WTC11 (cell line): ENCODE measurements at regions not wholly inside any gene's neighbourhood (a gene's known extent, or its start where the extent isn't known, plus 50 kb on each side); places are given as distances from the start of the nearest gene placed in this dataset.

Experiments used
- ATAC-seq: fragments of 200-7000 bp; cut with Tn5 transposase; 2 replicates; pipeline ENCODE4 v1.10.0; 2021; ENCODE audit warnings: mild to moderate bottlenecking, moderate library complexity
- CTCF ChIA-PET: fragments of 300-600 bp; sonication (Branson Sonifier 250); formaldehyde crosslinking; loops from one replicate; lab custom pipeline; 2021; ENCODE audit warnings: antibody characterized with exemption; lab: Charles Lee
- POLR2A ChIA-PET: fragments of 350-600 bp; sonication (Branson Sonifier 250); formaldehyde crosslinking; loops from one replicate; lab custom pipeline; 2021; ENCODE audit warnings: antibody characterized with exemption; lab: Charles Lee
- DNase-seq: peaks from one replicate; pipeline ENCODE4 v3.0.0; 2021; ENCODE audit warnings: low spot score
- H3K27ac Mint-ChIP-seq: 2 replicates; pipeline ENCODE4 v1.8.0; 2021; ENCODE audit warnings: mixed read lengths
- H3K27me3 Mint-ChIP-seq: 2 replicates; pipeline ENCODE4 v1.8.0; 2021; ENCODE audit warnings: low read depth, mild to moderate bottlenecking, moderate library complexity, mixed read lengths
- H3K36me3 Mint-ChIP-seq: 2 replicates; pipeline ENCODE4 v1.8.0; 2021; ENCODE audit warnings: mixed read lengths
- H3K4me1 Mint-ChIP-seq: 2 replicates; pipeline ENCODE4 v1.8.0; 2022; ENCODE audit warnings: mixed read lengths
- H3K4me3 Mint-ChIP-seq: 2 replicates; pipeline ENCODE4 v1.8.0; 2021; ENCODE audit warnings: mild to moderate bottlenecking, moderate library complexity, mixed read lengths
- H3K9me3 Mint-ChIP-seq: 2 replicates; pipeline ENCODE4 v1.8.0; 2021; ENCODE audit warnings: mixed read lengths
- ELF4 ChIP-seq: sonication (generic); formaldehyde crosslinking; IDR thresholded peaks from 2 replicates; pipeline ENCODE4 v1.8.1; 2022; ENCODE audit warnings: low read depth, mild to moderate bottlenecking, moderate library complexity, missing genetic modification reagents
- ESRRA ChIP-seq: sonication (generic); formaldehyde crosslinking; IDR thresholded peaks from 2 replicates; pipeline ENCODE4 v1.8.1; 2022; ENCODE audit warnings: mild to moderate bottlenecking, missing genetic modification reagents, borderline replicate concordance
- IRF2 ChIP-seq: sonication (generic); formaldehyde crosslinking; IDR thresholded peaks from 2 replicates; pipeline ENCODE4 v1.8.0; 2022; ENCODE audit warnings: low read depth, missing genetic modification reagents, borderline replicate concordance
- JAZF1 ChIP-seq: fragments of 250-450 bp; sonication (Bioruptor Pico); IDR thresholded peaks from 2 replicates; pipeline ENCODE4 v1.9.0; 2021; ENCODE audit warnings: moderate library complexity, mild to moderate bottlenecking, inconsistent platforms
- KAT7 ChIP-seq: sonication (generic); formaldehyde crosslinking; IDR thresholded peaks from 2 replicates; pipeline ENCODE4 v1.8.1; 2023; ENCODE audit warnings: missing genetic modification reagents, mild to moderate bottlenecking, borderline replicate concordance
- NFE2L1 ChIP-seq: sonication (generic); formaldehyde crosslinking; IDR thresholded peaks from 2 replicates; pipeline ENCODE4 v1.8.1; 2023; ENCODE audit warnings: missing genetic modification reagents
- PRRX2 ChIP-seq: fragments of 250-450 bp; sonication (Bioruptor Pico); IDR thresholded peaks from 2 replicates; pipeline ENCODE4 v1.8.0; 2021; ENCODE audit warnings: mild to moderate bottlenecking
- TCF7 ChIP-seq: sonication (generic); formaldehyde crosslinking; IDR thresholded peaks from 2 replicates; pipeline ENCODE4 v1.8.0; 2022; ENCODE audit warnings: mild to moderate bottlenecking, low read depth, missing genetic modification reagents, moderate library complexity
- TEAD4 ChIP-seq: sonication (generic); formaldehyde crosslinking; IDR thresholded peaks from 2 replicates; pipeline ENCODE4 v1.8.0; 2022; ENCODE audit warnings: mild to moderate bottlenecking, missing genetic modification reagents
- ZNF219 ChIP-seq: sonication (generic); formaldehyde crosslinking; IDR thresholded peaks from 2 replicates; pipeline ENCODE4 v1.8.0; 2023; ENCODE audit warnings: missing genetic modification reagents, mild to moderate bottlenecking, borderline replicate concordance
- ZNF416 ChIP-seq: fragments of 250-450 bp; sonication (Bioruptor Pico); IDR thresholded peaks from 2 replicates; pipeline ENCODE4 v1.9.0; 2021; ENCODE audit warnings: mild to moderate bottlenecking, inconsistent platforms
- TF ChIP-seq, protein P1 (sequence below): sonication (generic); formaldehyde crosslinking; IDR thresholded peaks from 2 replicates; pipeline ENCODE4 v1.8.1; 2023; ENCODE audit warnings: mild to moderate bottlenecking, missing genetic modification reagents
- TF ChIP-seq, protein P2 (sequence below): sonication (generic); formaldehyde crosslinking; IDR thresholded peaks from 2 replicates; pipeline ENCODE4 v1.8.1; 2023; ENCODE audit warnings: mild to moderate bottlenecking, missing genetic modification reagents, borderline replicate concordance
- TF ChIP-seq, protein P3 (sequence below): sonication (generic); formaldehyde crosslinking; IDR thresholded peaks from 2 replicates; pipeline ENCODE4 v1.8.1; 2023; ENCODE audit warnings: mild to moderate bottlenecking, missing genetic modification reagents, moderate library complexity
- TF ChIP-seq, protein P4 (sequence below): fragments of 250-450 bp; sonication (Bioruptor Pico); conservative IDR thresholded peaks from 2 replicates; pipeline ENCODE4 v1.9.0; 2021; ENCODE audit warnings: mild to moderate bottlenecking
- TF ChIP-seq, protein P5 (sequence below): sonication (generic); formaldehyde crosslinking; IDR thresholded peaks from 2 replicates; pipeline ENCODE4 v1.8.1; 2022; ENCODE audit warnings: mild to moderate bottlenecking, missing genetic modification reagents, moderate library complexity, borderline replicate concordance
- TF ChIP-seq, protein P6 (sequence below): sonication (generic); formaldehyde crosslinking; IDR thresholded peaks from 2 replicates; pipeline ENCODE4 v1.8.0; 2022; ENCODE audit warnings: mild to moderate bottlenecking, missing genetic modification reagents
- TF ChIP-seq, protein P7 (sequence below): sonication (generic); formaldehyde crosslinking; conservative IDR thresholded peaks from 2 replicates; pipeline ENCODE4 v1.8.1; 2023; ENCODE audit warnings: mild to moderate bottlenecking, low read depth, missing genetic modification reagents, moderate library complexity

DNA sequence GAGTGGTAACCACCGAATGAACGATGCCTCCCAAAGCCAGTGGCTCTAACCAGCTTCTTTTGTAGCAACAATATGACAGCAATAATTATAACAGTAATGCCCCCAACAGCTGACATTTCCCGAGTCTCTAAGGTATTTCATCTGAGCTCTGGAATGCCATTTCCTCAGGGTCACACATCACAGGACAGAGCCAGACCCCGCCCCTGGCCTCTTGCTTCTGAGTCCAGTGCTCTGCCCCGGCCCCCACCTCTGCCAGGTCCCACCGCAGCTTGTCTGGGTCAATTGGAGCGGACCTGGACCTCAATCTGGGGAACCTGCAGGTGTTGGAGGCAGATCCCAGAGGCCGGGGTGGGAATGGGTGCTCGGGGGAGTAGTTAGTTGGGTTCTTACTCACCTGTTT is 63.8 kb downstream of the IGLL1 start (continued):
- TF ChIP-seq, protein P1, sequence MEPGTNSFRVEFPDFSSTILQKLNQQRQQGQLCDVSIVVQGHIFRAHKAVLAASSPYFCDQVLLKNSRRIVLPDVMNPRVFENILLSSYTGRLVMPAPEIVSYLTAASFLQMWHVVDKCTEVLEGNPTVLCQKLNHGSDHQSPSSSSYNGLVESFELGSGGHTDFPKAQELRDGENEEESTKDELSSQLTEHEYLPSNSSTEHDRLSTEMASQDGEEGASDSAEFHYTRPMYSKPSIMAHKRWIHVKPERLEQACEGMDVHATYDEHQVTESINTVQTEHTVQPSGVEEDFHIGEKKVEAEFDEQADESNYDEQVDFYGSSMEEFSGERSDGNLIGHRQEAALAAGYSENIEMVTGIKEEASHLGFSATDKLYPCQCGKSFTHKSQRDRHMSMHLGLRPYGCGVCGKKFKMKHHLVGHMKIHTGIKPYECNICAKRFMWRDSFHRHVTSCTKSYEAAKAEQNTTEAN (CRISPR knock-in tag): no peak
- no peak for TF ChIP-seq NFE2L1 (CRISPR knock-in tag)
- no peak for TF ChIP-seq ELF4
- TF ChIP-seq, protein P2, sequence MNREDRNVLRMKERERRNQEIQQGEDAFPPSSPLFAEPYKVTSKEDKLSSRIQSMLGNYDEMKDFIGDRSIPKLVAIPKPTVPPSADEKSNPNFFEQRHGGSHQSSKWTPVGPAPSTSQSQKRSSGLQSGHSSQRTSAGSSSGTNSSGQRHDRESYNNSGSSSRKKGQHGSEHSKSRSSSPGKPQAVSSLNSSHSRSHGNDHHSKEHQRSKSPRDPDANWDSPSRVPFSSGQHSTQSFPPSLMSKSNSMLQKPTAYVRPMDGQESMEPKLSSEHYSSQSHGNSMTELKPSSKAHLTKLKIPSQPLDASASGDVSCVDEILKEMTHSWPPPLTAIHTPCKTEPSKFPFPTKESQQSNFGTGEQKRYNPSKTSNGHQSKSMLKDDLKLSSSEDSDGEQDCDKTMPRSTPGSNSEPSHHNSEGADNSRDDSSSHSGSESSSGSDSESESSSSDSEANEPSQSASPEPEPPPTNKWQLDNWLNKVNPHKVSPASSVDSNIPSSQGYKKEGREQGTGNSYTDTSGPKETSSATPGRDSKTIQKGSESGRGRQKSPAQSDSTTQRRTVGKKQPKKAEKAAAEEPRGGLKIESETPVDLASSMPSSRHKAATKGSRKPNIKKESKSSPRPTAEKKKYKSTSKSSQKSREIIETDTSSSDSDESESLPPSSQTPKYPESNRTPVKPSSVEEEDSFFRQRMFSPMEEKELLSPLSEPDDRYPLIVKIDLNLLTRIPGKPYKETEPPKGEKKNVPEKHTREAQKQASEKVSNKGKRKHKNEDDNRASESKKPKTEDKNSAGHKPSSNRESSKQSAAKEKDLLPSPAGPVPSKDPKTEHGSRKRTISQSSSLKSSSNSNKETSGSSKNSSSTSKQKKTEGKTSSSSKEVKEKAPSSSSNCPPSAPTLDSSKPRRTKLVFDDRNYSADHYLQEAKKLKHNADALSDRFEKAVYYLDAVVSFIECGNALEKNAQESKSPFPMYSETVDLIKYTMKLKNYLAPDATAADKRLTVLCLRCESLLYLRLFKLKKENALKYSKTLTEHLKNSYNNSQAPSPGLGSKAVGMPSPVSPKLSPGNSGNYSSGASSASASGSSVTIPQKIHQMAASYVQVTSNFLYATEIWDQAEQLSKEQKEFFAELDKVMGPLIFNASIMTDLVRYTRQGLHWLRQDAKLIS (CRISPR knock-in tag): no peak
- TF ChIP-seq, protein P3, sequence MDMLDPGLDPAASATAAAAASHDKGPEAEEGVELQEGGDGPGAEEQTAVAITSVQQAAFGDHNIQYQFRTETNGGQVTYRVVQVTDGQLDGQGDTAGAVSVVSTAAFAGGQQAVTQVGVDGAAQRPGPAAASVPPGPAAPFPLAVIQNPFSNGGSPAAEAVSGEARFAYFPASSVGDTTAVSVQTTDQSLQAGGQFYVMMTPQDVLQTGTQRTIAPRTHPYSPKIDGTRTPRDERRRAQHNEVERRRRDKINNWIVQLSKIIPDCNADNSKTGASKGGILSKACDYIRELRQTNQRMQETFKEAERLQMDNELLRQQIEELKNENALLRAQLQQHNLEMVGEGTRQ: no peak
- TF ChIP-seq ZNF219 (CRISPR knock-in tag): no peak
- TF ChIP-seq TEAD4: no peak

DNA sequence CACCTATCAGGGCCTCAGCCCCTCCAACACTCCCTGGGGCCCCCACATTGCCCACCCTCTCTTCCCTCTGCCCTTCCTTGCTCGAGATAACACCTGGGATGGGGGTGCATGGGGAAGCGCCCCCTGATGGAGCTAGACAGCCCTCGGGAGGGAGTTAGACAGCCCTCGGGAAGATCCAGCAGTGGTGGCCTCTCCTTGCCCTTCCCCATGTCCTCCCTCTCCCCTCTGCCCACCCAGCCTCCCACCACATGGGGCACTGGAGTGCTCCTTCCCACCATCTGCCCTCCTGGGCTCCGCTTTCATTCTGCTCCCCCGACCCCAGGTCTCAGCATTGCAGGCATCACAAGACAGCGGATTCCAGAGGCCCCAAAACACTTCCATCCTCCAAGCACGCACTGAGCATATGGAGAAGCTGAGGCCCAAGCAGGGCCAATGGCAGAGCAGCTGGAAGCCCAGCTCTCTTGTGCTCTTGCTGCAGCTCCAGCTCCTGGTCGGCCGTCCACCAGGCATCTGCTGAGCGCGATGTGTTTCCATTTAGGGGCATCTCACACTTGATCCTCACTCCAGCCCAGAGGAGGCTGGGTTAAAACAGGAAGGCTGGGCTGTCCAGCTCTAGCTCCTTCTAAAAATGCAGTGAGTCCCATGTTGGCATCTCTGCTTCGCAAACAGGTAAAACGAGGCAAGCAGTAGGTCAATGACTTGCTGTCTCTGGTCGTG is 65.6 kb downstream of the IGLL1 start:
- H3K27ac Mint-ChIP-seq: no peak overlapping the region
- H3K9me3 Mint-ChIP-seq: no peaks in the 10 kb centered on the region
- H3K4me1 Mint-ChIP-seq: peaks cover 17% of the 10 kb centered on the region
- no peak overlapping the region for H3K4me3 Mint-ChIP-seq
- ATAC-seq (peak; percentile 80), DNase-seq (peak; percentile 49)
- no peaks in the 10 kb centered on the region for H3K36me3 Mint-ChIP-seq
- H3K27me3 Mint-ChIP-seq: peaks cover 22% of the 10 kb centered on the region
- ChIA-PET POLR2A (no interaction called here), CTCF (interaction anchor here (0.6 to 1.9 kb wide), 7 partner anchors 8 to 144 kb away, joined by 3 to 6 read pairs (median 4); no protein-coding TSS in a partner anchor)
- TF ChIP-seq, protein P4, sequence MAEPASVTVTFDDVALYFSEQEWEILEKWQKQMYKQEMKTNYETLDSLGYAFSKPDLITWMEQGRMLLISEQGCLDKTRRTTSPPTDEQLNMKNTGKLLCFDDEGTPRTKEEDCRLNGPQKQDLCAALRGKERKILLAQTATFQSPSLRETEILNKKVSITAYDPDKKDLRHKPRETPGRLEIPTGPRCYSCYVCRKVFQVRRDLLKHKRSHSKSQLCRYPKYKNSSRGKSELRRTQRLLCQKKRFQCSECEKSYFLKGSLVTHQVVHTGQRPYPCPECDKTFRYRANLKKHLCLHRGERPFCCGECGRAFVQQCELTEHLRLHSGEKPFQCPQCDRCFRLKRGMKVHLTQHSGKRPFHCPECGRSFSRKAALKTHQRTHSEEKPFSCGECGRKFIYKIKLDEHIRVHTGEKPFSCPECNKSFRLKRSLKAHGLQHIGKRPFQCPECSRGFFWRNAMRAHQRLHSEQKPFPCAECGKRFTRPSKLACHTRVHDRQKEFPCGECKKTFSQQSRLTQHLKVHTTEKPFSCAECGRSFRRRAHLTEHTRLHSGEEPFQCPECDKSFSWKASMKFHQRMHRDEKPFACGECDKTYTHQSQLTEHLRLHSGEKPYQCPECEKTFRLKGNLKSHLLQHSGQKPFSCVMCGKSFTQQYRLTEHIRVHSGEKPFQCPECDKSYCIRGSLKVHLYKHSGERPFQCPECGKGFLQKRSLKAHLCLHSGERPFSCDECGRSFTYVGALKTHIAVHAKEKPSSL: no peak
- TF ChIP-seq KAT7 (CRISPR knock-in tag) (no peak), TEAD4 (no peak), ESRRA (CRISPR knock-in tag) (no peak), JAZF1 (CRISPR knock-in tag) (no peak), IRF2 (CRISPR knock-in tag) (no peak), ZNF416 (CRISPR knock-in tag) (no peak), PRRX2 (no peak), TCF7 (CRISPR knock-in tag) (no peak)
- TF ChIP-seq, protein P5, sequence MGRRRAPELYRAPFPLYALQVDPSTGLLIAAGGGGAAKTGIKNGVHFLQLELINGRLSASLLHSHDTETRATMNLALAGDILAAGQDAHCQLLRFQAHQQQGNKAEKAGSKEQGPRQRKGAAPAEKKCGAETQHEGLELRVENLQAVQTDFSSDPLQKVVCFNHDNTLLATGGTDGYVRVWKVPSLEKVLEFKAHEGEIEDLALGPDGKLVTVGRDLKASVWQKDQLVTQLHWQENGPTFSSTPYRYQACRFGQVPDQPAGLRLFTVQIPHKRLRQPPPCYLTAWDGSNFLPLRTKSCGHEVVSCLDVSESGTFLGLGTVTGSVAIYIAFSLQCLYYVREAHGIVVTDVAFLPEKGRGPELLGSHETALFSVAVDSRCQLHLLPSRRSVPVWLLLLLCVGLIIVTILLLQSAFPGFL (CRISPR knock-in tag): no peak
- TF ChIP-seq, protein P6, sequence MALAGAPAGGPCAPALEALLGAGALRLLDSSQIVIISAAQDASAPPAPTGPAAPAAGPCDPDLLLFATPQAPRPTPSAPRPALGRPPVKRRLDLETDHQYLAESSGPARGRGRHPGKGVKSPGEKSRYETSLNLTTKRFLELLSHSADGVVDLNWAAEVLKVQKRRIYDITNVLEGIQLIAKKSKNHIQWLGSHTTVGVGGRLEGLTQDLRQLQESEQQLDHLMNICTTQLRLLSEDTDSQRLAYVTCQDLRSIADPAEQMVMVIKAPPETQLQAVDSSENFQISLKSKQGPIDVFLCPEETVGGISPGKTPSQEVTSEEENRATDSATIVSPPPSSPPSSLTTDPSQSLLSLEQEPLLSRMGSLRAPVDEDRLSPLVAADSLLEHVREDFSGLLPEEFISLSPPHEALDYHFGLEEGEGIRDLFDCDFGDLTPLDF: no peak
- TF ChIP-seq, protein P7, sequence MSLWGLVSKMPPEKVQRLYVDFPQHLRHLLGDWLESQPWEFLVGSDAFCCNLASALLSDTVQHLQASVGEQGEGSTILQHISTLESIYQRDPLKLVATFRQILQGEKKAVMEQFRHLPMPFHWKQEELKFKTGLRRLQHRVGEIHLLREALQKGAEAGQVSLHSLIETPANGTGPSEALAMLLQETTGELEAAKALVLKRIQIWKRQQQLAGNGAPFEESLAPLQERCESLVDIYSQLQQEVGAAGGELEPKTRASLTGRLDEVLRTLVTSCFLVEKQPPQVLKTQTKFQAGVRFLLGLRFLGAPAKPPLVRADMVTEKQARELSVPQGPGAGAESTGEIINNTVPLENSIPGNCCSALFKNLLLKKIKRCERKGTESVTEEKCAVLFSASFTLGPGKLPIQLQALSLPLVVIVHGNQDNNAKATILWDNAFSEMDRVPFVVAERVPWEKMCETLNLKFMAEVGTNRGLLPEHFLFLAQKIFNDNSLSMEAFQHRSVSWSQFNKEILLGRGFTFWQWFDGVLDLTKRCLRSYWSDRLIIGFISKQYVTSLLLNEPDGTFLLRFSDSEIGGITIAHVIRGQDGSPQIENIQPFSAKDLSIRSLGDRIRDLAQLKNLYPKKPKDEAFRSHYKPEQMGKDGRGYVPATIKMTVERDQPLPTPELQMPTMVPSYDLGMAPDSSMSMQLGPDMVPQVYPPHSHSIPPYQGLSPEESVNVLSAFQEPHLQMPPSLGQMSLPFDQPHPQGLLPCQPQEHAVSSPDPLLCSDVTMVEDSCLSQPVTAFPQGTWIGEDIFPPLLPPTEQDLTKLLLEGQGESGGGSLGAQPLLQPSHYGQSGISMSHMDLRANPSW (CRISPR knock-in tag): no peak
